ENCODE measurements at regions not wholly inside any gene's neighbourhood (a gene's known extent, or its start where the extent isn't known, plus 50 kb on each side); places are given as distances from the start of the nearest gene placed in this dataset.
A peak's percentile ranks its signal among the peaks of the same experiment; 100 is the strongest.
"Not testable (repeated sequence)": the region's sequence is repeated elsewhere in the genome, so short reads cannot be mapped to it uniquely, and the experiment has no call there.

DNA sequence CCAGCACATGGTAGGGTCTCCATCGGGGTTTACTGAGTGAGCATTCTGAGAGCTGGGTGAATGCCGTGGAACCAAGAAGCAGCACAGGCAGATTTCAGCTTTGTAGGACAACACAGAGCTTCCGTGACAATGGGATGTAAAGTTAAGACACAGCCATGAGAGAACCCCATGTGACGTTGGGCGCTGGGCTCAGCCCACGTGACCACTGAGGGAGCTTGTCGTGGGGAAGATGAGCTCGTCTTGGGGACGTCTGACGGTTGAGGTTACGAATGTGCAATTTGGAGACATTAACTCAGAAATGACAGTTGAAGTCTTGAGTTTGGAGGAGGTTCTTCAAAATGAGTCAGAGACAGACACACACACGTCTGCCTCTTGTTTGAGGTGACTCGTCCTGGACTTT is 51.5 kb upstream of the MUC20 start:
- DNase-seq; H3K4me1 Mint-ChIP-seq (ENCODE audit: low read depth, unreplicated experiment); H3K36me3 Mint-ChIP-seq (ENCODE audit: unreplicated experiment); H3K4me3 Mint-ChIP-seq (ENCODE audit: unreplicated experiment); H3K27me3 Mint-ChIP-seq (ENCODE audit: unreplicated experiment); H3K9me3 Mint-ChIP-seq (ENCODE audit: unreplicated experiment); H3K27ac Mint-ChIP-seq (ENCODE audit: unreplicated experiment): not testable (repeated sequence)

DNA sequence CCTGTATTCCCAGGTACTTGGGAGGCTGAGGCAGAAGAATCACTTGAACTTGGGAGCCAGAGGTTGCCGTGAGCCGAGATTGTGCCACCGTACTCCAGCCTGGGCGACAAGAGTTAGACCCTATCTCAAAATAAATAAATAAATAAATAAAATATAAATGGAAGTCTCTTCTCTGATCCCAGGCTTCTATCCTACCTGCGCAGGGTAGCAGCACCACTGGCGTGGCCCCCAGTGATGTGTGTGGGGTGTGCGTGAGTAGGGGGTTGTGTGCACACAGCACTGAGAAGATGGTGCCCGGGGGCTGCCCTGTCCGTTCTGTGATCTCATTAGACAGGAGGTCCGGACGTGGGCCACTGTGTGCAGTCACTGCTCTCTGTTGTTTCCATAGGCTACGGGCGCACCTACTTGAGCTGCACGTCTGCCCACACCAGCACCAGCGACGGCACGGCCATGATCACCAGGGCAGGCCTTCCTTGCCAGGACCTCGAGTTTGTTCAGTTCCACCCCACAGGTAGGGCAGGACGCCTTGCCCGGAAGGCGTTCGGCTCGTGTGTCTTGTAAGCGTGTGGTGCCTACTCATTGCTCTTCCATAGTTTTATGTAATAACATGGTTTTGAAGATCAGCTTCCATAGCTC is 52.5 kb upstream of the MUC20 start:
- not testable (repeated sequence) for H3K27ac Mint-ChIP-seq (ENCODE audit: unreplicated experiment); DNase-seq; H3K9me3 Mint-ChIP-seq (ENCODE audit: unreplicated experiment); H3K4me3 Mint-ChIP-seq (ENCODE audit: unreplicated experiment); H3K36me3 Mint-ChIP-seq (ENCODE audit: unreplicated experiment); H3K27me3 Mint-ChIP-seq (ENCODE audit: unreplicated experiment); H3K4me1 Mint-ChIP-seq (ENCODE audit: low read depth, unreplicated experiment)

DNA sequence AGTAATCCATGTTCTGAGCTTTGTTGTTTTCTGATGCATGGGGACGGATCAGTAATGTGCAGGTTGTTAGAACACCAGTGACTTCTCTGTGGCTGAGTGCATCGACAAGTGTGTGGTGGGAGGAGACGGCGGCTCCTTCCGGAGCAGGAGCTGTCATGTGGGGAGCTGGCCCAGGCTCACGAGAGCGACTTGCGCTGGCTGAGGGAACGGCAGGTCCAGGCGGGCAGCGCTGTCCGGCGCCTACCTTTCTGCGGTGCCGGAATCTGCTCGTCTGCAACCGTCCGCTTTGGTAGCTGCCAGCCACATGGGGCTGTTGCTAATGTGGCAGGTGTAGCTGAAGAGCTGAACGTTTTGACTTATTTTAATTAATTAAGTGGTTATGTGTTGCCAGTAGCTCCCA is 55.5 kb upstream of the MUC20 start:
- H3K4me3 Mint-ChIP-seq (ENCODE audit: unreplicated experiment); H3K27me3 Mint-ChIP-seq (ENCODE audit: unreplicated experiment); H3K36me3 Mint-ChIP-seq (ENCODE audit: unreplicated experiment): not testable (repeated sequence)

DNA sequence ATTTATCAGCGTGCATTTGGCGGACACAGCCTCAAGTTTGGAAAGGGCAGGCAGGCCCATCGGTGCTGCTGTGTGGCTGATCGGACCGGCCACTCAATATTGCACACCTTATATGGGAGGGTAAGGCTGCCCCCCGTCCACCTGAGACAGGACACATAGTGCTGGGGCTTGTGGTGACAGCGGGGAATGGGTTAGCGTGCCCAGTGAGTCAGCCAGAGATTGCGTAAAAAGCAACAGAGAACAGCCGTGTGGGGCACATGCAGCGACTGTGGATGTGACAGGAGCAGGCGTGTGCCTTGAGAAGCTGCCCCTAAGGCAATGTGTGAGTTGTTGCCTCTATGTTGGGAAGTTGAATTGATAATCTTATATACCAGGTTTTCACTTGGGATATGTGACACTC is 56.6 kb upstream of the MUC20 start:
- not testable (repeated sequence) for H3K27ac Mint-ChIP-seq (ENCODE audit: unreplicated experiment); H3K4me1 Mint-ChIP-seq (ENCODE audit: low read depth, unreplicated experiment); H3K36me3 Mint-ChIP-seq (ENCODE audit: unreplicated experiment); DNase-seq; H3K27me3 Mint-ChIP-seq (ENCODE audit: unreplicated experiment); H3K4me3 Mint-ChIP-seq (ENCODE audit: unreplicated experiment); H3K9me3 Mint-ChIP-seq (ENCODE audit: unreplicated experiment)

More for the DNA sequence above, 55.5 kb upstream of the MUC20 start:
- not testable (repeated sequence) for H3K27ac Mint-ChIP-seq (ENCODE audit: unreplicated experiment); H3K9me3 Mint-ChIP-seq (ENCODE audit: unreplicated experiment); H3K4me1 Mint-ChIP-seq (ENCODE audit: low read depth, unreplicated experiment); DNase-seq

DNA sequence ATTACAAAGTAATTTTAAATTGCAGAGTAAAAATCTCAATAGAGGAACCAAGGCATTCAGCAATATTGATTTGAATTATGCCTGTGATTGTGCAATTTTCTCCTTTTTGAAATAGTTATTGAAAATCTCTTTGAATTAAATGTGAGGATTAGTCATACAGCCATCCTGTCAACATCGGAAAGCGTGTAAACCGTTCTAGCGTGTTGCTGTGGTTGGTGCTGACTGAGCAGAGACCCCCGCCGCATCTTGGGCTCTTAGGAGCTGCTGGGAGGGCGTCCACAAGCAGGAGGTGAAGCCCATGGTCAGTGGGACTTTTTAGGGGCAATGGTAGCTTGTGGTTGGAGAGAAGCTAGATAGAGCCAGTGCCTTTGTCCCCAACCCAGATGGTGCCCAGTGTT is 61.6 kb upstream of the MUC20 start:
- not testable (repeated sequence) for H3K27me3 Mint-ChIP-seq (ENCODE audit: unreplicated experiment); H3K9me3 Mint-ChIP-seq (ENCODE audit: unreplicated experiment); H3K4me1 Mint-ChIP-seq (ENCODE audit: low read depth, unreplicated experiment); H3K36me3 Mint-ChIP-seq (ENCODE audit: unreplicated experiment); H3K27ac Mint-ChIP-seq (ENCODE audit: unreplicated experiment); H3K4me3 Mint-ChIP-seq (ENCODE audit: unreplicated experiment); DNase-seq

DNA sequence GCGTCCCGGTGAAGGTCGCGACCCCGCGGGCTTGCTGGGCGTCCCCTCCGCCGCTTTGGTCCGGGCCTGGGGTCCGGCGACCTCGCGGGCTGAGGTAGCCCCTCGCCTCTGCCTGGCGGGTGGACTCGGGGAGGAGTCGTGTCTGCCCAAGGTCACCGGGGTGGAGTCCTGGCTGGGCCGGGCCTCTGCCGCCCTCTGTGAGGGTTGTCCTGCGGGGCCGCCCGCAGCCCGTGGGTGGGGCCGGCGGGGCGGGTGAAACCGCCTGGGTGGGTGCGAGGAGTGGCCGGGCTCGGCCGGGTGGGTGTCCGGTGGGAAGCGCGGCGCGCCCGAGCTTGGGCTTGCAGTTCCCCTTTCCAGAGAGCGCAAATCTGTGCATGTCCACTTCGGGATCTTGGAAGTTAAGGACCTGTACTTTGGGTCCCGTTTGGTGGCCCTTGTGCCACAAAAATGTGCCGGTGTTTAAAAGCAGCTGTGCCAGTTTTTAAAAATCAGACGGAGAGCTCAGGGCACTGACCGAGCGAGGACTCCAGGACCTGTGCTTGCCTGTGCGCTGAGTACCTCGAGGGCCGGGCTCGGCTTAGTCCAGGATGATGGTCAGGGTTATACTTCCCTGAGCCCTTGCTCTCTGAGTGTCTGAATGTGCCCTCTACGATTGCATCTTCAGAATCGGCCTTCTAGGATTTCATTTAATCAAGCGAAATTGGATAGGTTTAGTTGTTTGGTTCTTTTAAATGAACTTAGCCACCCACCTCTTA is 62.2 kb upstream of the MUC20 start:
- not testable (repeated sequence) for H3K4me3 Mint-ChIP-seq (ENCODE audit: unreplicated experiment); H3K27ac Mint-ChIP-seq (ENCODE audit: unreplicated experiment); DNase-seq; H3K4me1 Mint-ChIP-seq (ENCODE audit: low read depth, unreplicated experiment); H3K9me3 Mint-ChIP-seq (ENCODE audit: unreplicated experiment); H3K27me3 Mint-ChIP-seq (ENCODE audit: unreplicated experiment); H3K36me3 Mint-ChIP-seq (ENCODE audit: unreplicated experiment)

DNA sequence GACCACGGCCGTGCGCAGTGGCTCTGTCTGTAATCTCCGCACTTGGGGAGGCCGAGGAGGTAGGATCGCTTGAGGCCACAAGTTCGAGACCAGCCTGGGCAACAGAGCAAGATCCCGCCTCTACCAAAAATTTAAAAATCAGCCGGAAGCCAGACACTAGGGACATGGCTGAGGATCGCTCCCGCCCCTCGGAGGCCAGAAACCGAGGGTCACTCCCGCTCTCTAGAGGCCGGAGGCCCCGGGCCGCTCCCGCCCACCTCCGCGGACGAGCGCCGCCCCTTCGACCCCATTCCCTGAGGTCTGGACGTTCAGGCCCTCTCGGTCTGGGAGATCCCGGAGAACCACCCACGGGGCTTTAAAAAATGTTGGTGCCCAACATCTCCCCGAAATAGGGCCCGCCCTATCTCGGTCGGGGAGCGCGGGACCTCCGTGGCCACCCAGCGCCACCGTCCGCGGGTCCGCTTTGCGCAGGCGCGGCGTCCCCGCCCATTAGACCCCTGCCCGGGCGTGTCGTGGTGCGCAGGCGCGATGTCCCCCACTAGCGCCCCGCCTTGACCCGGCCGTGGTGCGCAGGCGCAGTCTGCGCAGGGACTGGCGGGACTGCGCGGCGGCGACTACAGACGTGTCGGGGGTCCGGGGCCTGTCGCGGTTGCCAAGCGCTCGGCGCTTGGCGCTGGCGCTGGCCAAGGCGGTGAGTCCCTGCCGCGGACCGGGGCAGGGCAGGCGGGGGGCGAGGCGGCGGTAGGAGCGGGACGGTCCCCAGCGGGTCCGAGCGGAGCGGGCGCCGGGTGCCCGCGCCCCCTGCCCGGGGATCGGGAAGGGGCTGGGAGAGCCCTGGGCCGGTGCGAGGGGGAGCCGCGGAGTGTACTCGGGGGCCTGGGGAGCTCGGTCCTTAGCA is 63.1 kb upstream of the MUC20 start:
- DNase-seq: peak; percentile 89
- H3K9me3 Mint-ChIP-seq (ENCODE audit: unreplicated experiment); H3K4me1 Mint-ChIP-seq (ENCODE audit: low read depth, unreplicated experiment); H3K27me3 Mint-ChIP-seq (ENCODE audit: unreplicated experiment); H3K36me3 Mint-ChIP-seq (ENCODE audit: unreplicated experiment); H3K27ac Mint-ChIP-seq (ENCODE audit: unreplicated experiment): not testable (repeated sequence)
- H3K4me3 Mint-ChIP-seq (ENCODE audit: unreplicated experiment): peak overlapping the region; percentile 80

DNA sequence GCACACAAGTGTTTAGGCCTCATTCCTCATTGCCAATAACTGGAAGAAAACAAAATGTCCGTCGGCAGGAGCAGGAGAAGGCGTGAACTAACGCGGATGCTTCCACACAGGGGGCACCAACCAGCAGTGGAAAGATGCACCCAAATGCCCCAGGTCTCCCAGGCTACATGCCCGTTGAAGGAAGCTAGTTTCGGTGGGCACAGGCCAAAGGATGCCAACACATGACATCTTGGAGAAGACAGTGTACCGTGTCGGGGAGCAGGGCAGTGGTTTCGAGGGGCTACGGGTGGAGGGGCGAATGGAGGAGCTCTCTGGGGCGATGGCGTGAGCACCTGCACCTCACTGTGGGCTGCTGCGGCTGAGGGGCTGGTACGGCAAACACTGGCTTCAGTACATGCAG is 64.7 kb upstream of the MUC20 start:
- not testable (repeated sequence) for H3K27me3 Mint-ChIP-seq (ENCODE audit: unreplicated experiment); H3K4me3 Mint-ChIP-seq (ENCODE audit: unreplicated experiment); DNase-seq; H3K36me3 Mint-ChIP-seq (ENCODE audit: unreplicated experiment); H3K9me3 Mint-ChIP-seq (ENCODE audit: unreplicated experiment); H3K4me1 Mint-ChIP-seq (ENCODE audit: low read depth, unreplicated experiment); H3K27ac Mint-ChIP-seq (ENCODE audit: unreplicated experiment)

DNA sequence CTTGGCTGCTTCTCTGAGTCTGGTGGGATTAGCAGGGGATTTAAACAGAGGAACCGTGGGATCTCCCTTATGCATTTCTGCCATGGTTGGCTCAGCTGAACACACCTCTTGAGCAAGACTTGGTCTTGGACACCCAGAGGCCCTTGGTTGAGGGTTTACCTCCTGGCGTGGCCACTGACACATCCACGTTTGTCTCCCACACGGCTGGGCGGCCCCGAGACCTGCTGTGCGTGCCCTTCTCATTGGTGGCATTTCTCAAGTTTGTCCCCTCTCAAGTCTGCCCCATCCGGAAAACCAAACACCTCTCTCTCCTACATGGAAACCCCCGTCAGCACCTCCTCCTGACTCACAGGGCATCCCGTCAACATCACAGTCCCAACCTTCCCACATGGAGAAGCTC is 66.0 kb upstream of the MUC20 start:
- H3K36me3 Mint-ChIP-seq (ENCODE audit: unreplicated experiment); H3K27ac Mint-ChIP-seq (ENCODE audit: unreplicated experiment); H3K4me3 Mint-ChIP-seq (ENCODE audit: unreplicated experiment); H3K4me1 Mint-ChIP-seq (ENCODE audit: low read depth, unreplicated experiment); DNase-seq; H3K27me3 Mint-ChIP-seq (ENCODE audit: unreplicated experiment); H3K9me3 Mint-ChIP-seq (ENCODE audit: unreplicated experiment): not testable (repeated sequence)

DNA sequence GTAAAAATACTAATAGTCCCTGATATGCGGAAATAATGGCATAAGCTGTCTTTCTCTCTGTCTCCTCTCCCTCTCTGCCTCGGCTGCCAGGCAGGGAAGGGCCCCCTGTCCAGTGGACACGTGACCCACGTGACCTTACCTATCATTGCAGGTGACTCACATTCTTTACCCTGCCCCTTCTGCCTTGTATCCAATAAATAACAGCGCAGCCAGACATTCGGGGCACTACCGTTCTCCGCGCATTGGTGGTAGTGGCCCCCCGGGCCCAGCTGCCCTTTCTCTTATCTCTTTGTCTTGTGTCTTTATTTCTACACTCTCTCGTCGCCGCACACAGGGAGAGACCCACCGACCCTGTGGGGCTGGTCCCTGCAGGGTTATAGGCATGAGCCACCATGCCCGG is 66.6 kb upstream of the MUC20 start:
- not testable (repeated sequence) for H3K36me3 Mint-ChIP-seq (ENCODE audit: unreplicated experiment); H3K4me1 Mint-ChIP-seq (ENCODE audit: low read depth, unreplicated experiment); H3K27ac Mint-ChIP-seq (ENCODE audit: unreplicated experiment); DNase-seq; H3K4me3 Mint-ChIP-seq (ENCODE audit: unreplicated experiment); H3K9me3 Mint-ChIP-seq (ENCODE audit: unreplicated experiment); H3K27me3 Mint-ChIP-seq (ENCODE audit: unreplicated experiment)

DNA sequence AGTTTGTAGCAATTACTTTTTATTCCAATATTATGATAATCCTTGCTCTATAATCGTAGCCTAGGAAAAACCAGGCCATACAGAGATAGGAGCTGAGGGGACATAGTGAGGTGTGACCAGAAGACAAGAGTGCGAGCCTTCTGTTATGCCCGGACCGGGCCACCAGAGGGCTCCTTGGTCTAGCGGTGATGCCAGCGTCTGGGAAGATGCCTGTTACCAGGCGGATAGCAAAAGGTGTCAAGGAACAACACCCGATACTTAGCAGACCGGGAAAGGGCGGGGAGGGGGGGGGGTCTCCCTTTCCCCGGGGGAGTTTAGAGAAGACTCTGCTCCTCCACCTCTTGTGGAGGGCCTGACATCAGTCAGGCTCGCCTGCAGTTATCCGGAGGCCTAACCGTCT is 67.1 kb upstream of the MUC20 start:
- H3K4me3 Mint-ChIP-seq (ENCODE audit: unreplicated experiment); H3K27ac Mint-ChIP-seq (ENCODE audit: unreplicated experiment); H3K27me3 Mint-ChIP-seq (ENCODE audit: unreplicated experiment); H3K4me1 Mint-ChIP-seq (ENCODE audit: low read depth, unreplicated experiment); DNase-seq; H3K36me3 Mint-ChIP-seq (ENCODE audit: unreplicated experiment); H3K9me3 Mint-ChIP-seq (ENCODE audit: unreplicated experiment): not testable (repeated sequence)
